Stimulated activated naive CD8-positive, alpha-beta T cell treated with anti-CD3 and anti-CD28 coated beads, Interleukin-15, Interleukin-2, amounts not matched to agents 100 ng/mL and 50 ng/mL, for 24 hours (primary cell): ENCODE measurements at regions not wholly inside any gene's neighbourhood (a gene's known extent, or its start where the extent isn't known, plus 50 kb on each side); places are given as distances from the start of the nearest gene placed in this dataset.

Experiments
- H3K27ac Mint-ChIP-seq: one replicate; pipeline ENCODE4 v1.8.0; 2021; ENCODE audit warnings: mild to moderate bottlenecking, mixed read lengths
- H3K27me3 Mint-ChIP-seq: one replicate; pipeline ENCODE4 v1.8.0; 2021; ENCODE audit warnings: mixed read lengths
- H3K36me3 Mint-ChIP-seq: one replicate; pipeline ENCODE4 v1.8.0; 2021; ENCODE audit warnings: low read depth, mixed read lengths
- H3K4me1 Mint-ChIP-seq: one replicate; pipeline ENCODE4 v1.8.0; 2021; ENCODE audit warnings: low read depth, mixed read lengths
- H3K4me3 Mint-ChIP-seq: one replicate; pipeline ENCODE4 v1.8.0; 2021; ENCODE audit warnings: mild to moderate bottlenecking, mixed read lengths
- H3K9me3 Mint-ChIP-seq: one replicate; pipeline ENCODE4 v1.8.0; 2021; ENCODE audit warnings: mixed read lengths

DNA sequence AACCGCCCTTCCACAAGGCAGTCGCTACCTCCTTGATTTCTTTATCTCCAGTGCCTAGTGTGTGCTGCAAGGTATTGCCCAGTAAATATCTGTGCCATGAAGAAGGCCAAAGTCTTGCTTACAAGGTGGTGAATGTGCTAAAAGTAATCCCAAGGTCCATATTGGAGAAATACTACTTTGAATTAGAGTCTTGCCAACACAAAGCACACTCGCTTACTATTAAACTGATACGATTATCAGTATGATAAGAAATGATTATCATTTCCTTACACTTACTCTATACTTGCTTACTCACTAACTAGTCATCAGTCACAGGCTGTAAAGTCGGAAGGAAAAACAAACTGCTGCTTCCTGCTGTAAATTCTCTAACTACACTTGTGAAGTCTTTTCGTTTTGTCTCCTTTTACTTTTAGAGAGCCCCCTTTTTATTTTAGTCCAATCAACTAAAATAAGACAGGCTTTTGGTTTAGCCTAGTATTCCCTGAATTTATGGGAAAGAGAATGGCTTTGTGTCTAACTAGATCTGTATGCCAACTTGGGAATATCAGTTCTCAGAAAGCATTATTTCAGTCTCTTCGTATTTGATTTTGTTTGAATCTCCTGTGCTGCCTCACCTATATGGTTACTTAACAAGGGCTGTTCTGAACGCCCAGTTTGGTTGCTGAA is 107.1 kb upstream of the TSC22D2 start:
- H3K27me3 Mint-ChIP-seq = peaks cover 30% of the 10 kb centered on the region
- no peaks in the 10 kb centered on the region for H3K9me3 Mint-ChIP-seq
- no peaks in the 10 kb centered on the region for H3K4me1 Mint-ChIP-seq
- no peak overlapping the region for H3K4me3 Mint-ChIP-seq
- H3K27ac Mint-ChIP-seq = no peak overlapping the region
- no peaks in the 10 kb centered on the region for H3K36me3 Mint-ChIP-seq

DNA sequence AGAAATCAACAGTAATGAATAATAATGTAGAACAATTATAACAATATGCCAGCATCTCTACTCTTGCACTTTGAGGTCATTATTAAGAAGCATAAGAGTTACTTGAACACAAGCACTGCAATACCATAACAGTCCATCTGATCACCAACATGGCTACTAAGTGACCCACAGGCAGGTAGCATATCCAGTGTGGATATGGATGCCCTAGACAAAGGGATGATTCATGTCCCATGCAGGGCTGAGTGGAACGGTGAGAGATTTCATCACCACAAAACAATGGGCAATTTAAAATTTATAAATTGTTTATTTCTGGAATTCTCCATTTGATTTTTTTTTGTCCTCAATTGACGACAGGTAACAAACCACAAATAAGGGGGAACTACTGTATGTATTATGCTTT is 107.7 kb upstream of the TSC22D2 start:
- Mint-ChIP-seq H3K4me3 (no peak overlapping the region), H3K27me3 (peaks cover 28% of the 10 kb centered on the region), H3K4me1 (no peaks in the 10 kb centered on the region), H3K36me3 (no peaks in the 10 kb centered on the region), H3K9me3 (no peaks in the 10 kb centered on the region), H3K27ac (no peak overlapping the region)

DNA sequence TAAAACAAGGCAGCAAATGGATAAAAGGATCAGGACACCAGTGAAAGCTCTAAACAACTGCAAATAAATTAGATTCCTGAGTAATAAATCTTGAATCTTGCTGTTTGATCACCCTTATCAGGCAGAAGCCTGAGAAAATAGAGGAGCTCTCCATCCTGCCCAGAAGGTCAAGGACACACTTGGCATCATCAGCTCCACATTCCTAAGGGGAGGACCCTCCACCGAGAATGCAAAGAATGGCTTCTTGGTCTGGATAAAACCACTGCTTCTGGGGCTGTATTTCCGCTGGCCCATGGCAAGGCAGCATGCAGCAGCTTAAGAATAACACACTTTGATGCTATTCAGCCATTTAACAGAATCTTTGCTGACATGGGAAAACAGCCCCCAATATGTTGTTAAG is 108.9 kb upstream of the TSC22D2 start:
- no peaks in the 10 kb centered on the region for H3K36me3 Mint-ChIP-seq
- H3K4me1 Mint-ChIP-seq = no peaks in the 10 kb centered on the region
- no peaks in the 10 kb centered on the region for H3K9me3 Mint-ChIP-seq
- no peak overlapping the region for H3K27ac Mint-ChIP-seq
- H3K4me3 Mint-ChIP-seq = no peak overlapping the region
- H3K27me3 Mint-ChIP-seq = peaks cover 28% of the 10 kb centered on the region

DNA sequence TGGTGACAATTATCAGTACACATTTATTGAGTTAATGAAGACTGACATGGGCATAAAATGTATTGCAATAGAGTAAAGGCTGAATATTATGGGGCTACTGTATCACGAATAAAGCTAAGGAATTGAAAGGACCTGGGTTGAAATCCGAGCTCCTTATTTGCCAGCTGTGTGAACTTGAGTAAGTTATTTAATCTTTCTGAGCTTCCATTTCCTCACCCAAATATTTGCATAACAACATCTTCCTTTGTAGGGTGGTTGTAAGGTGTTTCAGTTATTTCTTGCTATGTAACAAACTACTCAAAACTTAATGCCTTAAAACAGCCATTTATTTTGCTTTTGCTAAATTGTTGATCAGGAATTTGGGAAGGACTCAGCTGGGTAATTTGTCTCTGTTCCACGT is 111.1 kb upstream of the TSC22D2 start:
- Mint-ChIP-seq H3K4me1 (no peaks in the 10 kb centered on the region), H3K27me3 (peaks cover 11% of the 10 kb centered on the region), H3K27ac (no peak overlapping the region), H3K9me3 (no peaks in the 10 kb centered on the region), H3K4me3 (no peak overlapping the region), H3K36me3 (no peaks in the 10 kb centered on the region)

DNA sequence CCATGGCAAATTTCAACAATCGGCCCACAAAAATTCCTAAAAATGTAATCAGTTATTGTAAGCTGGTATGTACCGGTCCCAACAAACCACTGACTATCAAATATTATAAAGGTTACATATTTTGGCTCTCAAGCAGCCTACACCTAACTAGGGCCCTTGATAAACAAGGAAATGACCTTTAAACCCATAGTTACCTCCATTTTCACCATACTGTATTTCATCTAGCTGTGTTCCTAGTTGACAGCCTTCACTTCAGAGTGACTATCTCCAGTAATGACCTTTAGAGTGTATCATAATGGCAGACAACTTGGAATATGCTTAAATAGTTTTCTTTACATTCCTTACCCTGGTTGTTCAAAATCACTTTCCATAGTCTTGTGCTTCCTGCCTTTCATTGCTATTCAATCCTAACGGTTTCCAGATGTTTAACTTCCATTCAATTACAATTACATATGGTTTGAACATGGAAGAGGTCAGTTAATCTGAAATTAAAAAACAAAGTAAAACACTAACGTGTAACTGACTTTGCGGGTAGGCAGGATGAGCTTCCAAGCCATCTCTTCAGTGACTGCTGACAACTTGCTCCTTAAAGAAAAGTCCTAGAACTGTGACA is 111.9 kb upstream of the TSC22D2 start:
- H3K27me3 Mint-ChIP-seq = peaks cover 14% of the 10 kb centered on the region

DNA sequence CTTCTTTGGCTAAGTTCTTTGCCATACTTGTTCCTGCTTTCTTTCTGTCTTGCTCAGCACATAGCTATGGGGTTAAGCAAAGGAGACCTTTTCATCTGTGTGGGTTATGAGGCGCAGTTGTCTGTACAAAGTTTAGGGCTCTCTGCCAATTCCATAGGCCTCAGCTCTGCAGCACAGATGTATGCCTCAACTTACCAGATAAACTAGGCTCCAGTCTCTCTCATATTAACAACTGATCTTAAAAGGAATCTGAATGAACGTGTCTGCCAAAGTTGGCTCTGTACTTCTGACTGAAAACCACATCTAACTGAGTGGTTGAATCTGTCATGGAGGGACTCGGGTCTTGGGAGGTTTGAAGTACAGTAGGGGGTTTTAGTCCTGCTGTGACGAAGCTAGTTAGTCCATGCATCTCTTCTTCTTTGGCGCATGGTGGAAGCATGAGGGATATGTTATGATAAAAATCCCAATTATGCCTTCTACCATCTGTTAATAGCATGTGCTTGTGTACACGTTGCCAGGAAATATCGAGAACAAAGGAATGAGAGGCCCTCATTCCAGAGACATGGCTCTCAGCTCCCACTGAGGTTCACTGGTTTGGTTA is 114.6 kb upstream of the TSC22D2 start:
- no peaks in the 10 kb centered on the region for H3K36me3 Mint-ChIP-seq
- H3K9me3 Mint-ChIP-seq = no peaks in the 10 kb centered on the region
- H3K27ac Mint-ChIP-seq = no peak overlapping the region
- peaks cover 16% of the 10 kb centered on the region for H3K27me3 Mint-ChIP-seq
- H3K4me1 Mint-ChIP-seq = no peaks in the 10 kb centered on the region
- no peak overlapping the region for H3K4me3 Mint-ChIP-seq

More for the DNA sequence above, 111.9 kb upstream of the TSC22D2 start:
- no peaks in the 10 kb centered on the region for H3K4me1 Mint-ChIP-seq
- H3K9me3 Mint-ChIP-seq = no peaks in the 10 kb centered on the region
- H3K36me3 Mint-ChIP-seq = no peaks in the 10 kb centered on the region
- H3K4me3 Mint-ChIP-seq = no peak overlapping the region
- no peak overlapping the region for H3K27ac Mint-ChIP-seq

DNA sequence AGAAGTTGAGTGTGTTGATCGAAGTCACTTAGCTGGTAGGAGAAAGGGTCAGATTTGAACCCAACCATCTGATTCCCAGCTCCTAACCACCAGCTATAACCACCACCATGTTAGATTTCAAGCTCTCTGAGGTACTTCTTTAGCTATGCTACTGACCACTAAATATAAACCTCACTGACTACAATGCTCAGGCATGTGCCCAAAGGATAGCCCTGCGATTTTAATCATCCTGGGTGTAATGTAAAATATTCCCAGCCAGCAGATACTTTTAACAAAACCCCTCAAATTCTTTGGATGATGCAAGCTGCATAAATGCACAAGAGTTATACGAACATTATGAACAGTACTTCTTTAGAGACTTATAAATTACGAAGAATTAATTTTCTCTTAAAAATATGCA is 115.2 kb upstream of the TSC22D2 start:
- Mint-ChIP-seq H3K27me3 (peaks cover 20% of the 10 kb centered on the region), H3K36me3 (no peaks in the 10 kb centered on the region), H3K27ac (no peak overlapping the region), H3K4me1 (no peaks in the 10 kb centered on the region), H3K4me3 (no peak overlapping the region), H3K9me3 (no peaks in the 10 kb centered on the region)

DNA sequence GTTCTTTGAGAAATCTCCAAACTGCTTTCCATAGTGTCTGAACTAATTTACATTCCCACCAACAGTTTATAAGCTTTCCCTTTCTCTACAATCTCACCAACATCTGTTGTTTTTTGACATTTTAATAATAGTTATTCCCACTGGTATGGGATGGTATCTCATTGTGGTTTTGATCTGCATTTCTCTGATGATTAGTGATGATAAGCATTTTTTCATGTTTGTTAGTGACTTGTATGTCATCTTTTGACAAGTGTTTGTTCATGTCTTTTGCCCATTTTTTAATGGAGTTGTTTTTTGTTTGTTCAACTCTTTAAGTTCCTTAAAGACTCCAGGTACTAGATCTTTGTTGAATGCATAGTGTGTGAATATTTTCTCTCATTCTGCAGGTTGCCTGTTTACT is 116.6 kb upstream of the TSC22D2 start:
- H3K27me3 Mint-ChIP-seq = peaks cover 29% of the 10 kb centered on the region
- no peaks in the 10 kb centered on the region for H3K9me3 Mint-ChIP-seq
- H3K27ac Mint-ChIP-seq = no peak overlapping the region
- no peaks in the 10 kb centered on the region for H3K36me3 Mint-ChIP-seq
- no peaks in the 10 kb centered on the region for H3K4me1 Mint-ChIP-seq
- H3K4me3 Mint-ChIP-seq = no peak overlapping the region

DNA sequence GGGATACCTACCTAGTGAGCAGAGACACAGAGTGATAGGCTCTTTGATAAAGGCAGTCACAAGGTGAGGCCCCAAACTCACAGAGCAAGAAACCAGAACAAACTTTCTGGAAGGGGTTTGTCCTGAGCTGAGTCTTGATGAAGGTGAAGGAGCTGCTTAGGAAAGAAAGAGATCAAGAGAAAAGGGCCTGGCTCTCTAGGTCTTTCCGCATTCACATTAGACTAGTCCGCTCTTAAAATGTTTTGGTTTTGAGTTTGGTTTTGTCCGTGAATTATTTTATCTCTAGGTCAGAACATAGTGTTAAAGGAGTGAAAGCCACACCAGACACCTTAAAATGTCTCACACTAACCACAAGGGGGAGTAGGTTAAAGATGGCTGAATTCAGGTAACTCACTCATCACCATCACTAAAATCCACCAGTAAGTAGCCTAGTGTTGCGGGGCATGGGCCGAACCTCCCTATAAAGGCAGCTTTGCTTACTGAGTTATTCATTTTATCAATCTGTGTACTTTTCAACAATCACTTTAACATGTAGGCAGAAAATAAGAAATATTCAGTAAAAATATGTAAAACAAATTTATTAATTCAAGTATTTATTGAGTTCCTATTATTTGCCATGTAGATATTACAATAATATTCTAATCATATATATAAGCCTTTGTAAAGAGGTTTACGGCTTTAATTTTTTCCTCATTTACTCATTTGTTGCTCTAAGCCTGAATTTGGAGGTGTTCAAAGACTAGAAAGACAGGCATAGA is 121.5 kb upstream of the TSC22D2 start:
- no peak overlapping the region for H3K27ac Mint-ChIP-seq
- H3K4me3 Mint-ChIP-seq = no peak overlapping the region
- no peaks in the 10 kb centered on the region for H3K36me3 Mint-ChIP-seq
- H3K4me1 Mint-ChIP-seq = no peaks in the 10 kb centered on the region
- peaks cover 25% of the 10 kb centered on the region for H3K27me3 Mint-ChIP-seq
- H3K9me3 Mint-ChIP-seq = no peaks in the 10 kb centered on the region

DNA sequence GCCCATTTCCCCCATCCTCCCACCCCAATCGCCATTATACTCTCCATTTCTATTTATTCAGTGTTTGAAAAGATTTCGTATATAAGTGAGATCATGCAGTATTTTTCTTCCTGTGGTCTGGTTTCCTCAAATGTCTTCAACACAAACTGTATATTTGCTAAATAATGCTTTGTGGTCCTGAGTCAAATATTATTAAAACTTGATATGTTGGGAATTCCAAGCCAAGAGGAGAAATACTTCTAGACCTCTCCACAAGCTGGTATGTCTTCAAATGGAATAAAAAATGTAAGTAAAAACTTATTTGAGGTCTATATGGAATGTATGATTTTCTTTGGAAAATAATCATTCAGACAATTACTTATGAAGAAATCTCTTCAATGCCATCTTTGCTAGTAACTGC is 122.5 kb upstream of the TSC22D2 start:
- Mint-ChIP-seq H3K9me3 (no peaks in the 10 kb centered on the region), H3K4me3 (no peak overlapping the region), H3K4me1 (no peaks in the 10 kb centered on the region), H3K36me3 (no peaks in the 10 kb centered on the region), H3K27ac (no peak overlapping the region), H3K27me3 (peaks cover 26% of the 10 kb centered on the region)

DNA sequence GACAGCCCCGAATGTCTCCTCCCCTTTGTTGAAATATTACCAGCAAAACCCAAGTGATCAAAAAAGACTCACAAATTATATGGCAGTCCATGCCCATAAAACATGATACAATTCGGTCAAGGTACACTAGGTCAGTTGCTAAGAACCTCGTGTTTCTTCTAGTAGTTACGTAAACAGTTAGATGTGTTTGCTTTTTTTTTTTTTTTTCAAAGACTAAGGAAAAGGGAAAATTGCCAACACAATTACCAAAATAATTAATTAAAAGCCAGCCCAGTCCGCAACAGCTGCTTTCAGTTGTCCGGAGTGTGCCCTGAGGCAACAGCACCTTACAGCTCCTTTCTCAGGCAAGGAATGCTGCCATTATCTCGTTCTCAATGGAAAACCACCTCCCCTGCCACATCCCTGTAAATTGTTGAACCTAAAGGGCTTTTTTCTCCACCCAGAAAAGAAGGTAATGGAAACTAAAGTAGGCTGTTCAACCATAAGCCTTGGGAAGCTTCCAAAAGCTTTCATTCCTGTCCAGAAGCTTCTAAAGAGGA is 129.2 kb upstream of the TSC22D2 start:
- Mint-ChIP-seq H3K4me1 (no peaks in the 10 kb centered on the region), H3K27ac (no peak overlapping the region), H3K36me3 (no peaks in the 10 kb centered on the region), H3K9me3 (no peaks in the 10 kb centered on the region), H3K27me3 (peaks cover 17% of the 10 kb centered on the region), H3K4me3 (no peak overlapping the region)

DNA sequence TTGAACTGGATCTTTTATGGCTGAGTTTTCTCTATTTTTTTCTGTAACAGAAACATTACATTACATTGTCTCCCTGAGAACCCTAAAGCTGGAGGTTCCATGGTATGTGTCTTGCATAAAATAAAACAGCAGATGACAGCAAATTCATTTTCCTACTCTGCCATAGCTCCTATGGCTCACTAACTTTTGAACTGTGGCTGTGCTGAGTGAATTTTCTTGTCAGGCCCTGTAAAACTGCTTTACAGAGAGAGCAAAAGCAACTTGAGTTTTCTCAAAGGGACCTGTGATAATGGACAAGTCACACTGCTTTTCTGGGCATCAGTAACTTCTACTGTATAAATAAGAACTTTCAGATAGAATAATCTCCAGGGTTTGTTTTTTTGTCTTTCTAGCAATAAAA is 129.9 kb upstream of the TSC22D2 start:
- no peak overlapping the region for H3K4me3 Mint-ChIP-seq
- no peaks in the 10 kb centered on the region for H3K4me1 Mint-ChIP-seq
- no peaks in the 10 kb centered on the region for H3K9me3 Mint-ChIP-seq
- H3K27ac Mint-ChIP-seq = no peak overlapping the region
- peaks cover 17% of the 10 kb centered on the region for H3K27me3 Mint-ChIP-seq
- no peaks in the 10 kb centered on the region for H3K36me3 Mint-ChIP-seq

DNA sequence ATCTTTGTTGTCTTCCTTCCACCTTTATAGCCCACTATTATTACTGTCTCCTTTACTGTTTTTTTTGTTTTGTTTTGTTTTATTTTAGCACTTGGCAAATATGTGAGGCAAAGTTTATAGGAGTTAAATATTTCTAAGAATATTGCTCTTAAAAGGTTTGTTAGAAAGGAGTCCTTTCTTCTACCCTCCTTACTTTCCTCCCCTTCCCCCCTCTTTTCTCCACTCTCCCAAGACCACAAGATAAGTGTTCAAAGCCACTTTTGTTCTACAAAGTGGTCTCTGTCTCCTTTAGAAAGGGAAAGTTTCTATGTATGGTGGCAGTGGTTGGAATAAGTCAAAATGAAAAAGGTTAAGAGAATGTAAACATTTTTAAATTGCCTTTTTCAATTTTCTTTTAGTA is 130.7 kb upstream of the TSC22D2 start:
- Mint-ChIP-seq H3K4me1 (no peaks in the 10 kb centered on the region), H3K27ac (no peak overlapping the region), H3K4me3 (no peak overlapping the region), H3K9me3 (no peaks in the 10 kb centered on the region), H3K36me3 (no peaks in the 10 kb centered on the region), H3K27me3 (peaks cover 17% of the 10 kb centered on the region)

DNA sequence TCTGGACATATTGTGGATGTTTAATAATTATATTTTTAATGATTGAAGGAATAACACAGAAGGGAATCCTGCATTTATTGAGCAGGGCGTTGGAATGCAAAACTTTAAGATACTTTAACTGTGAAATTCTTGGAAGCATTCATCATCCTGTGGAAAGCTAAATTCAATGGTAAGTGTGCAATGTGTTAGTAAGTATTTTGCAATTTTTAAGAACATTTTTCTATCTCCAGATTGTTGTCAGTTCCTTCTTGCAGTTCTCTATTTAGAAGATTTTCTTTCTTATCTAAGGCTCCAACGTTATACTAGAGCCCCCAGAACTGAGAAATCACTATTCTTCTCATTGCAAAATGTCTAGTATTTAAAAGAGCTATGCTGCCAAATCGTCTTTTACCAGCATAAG is 132.2 kb upstream of the TSC22D2 start:
- Mint-ChIP-seq H3K36me3 (no peaks in the 10 kb centered on the region), H3K4me3 (no peak overlapping the region), H3K27me3 (peaks cover 11% of the 10 kb centered on the region), H3K4me1 (no peaks in the 10 kb centered on the region), H3K27ac (no peak overlapping the region), H3K9me3 (no peaks in the 10 kb centered on the region)

DNA sequence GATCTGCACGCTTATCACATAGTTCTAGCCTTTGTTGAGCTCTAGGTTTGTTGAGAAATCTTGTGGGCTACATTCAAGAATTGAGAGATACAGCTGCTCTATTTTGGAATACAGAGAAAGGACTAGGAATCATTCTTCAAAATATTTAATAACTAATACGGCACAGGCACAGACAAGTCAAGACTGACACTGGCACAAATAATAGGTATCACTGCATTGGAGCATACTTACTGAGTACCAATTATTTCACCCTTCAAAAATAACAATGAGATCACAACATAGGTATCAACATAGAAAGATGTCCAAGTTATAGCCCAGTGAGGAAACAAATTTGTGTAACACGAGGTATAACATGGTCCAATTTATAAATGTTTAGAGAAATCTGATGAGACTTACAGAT is 133.7 kb upstream of the TSC22D2 start:
- Mint-ChIP-seq H3K27ac (no peak overlapping the region), H3K4me3 (no peak overlapping the region), H3K27me3 (peaks cover 11% of the 10 kb centered on the region), H3K36me3 (no peaks in the 10 kb centered on the region), H3K4me1 (no peaks in the 10 kb centered on the region), H3K9me3 (no peaks in the 10 kb centered on the region)
